Stimulated activated CD4-positive, alpha-beta T cell treated with anti-CD3 and anti-CD28 coated beads, Interleukin-2, amount 100 ng/mL, for 4 hours (primary cell): ENCODE measurements at regions not wholly inside any gene's neighbourhood (a gene's known extent, or its start where the extent isn't known, plus 50 kb on each side); places are given as distances from the start of the nearest gene placed in this dataset.

Source experiments
- DNase-seq: peaks from one replicate; pipeline ENCODE4 v3.0.0-alpha.2; 2020; ENCODE audit warnings: low read depth

GRCh38 chr6:133631421-133631820 is 257.5 kb upstream of the TCF21 start:
- no peak for DNase-seq

- no peak for DNase-seq
These were observed 256.7 kb upstream of the TCF21 start for GRCh38 chr6:133632206-133632605.

DNA sequence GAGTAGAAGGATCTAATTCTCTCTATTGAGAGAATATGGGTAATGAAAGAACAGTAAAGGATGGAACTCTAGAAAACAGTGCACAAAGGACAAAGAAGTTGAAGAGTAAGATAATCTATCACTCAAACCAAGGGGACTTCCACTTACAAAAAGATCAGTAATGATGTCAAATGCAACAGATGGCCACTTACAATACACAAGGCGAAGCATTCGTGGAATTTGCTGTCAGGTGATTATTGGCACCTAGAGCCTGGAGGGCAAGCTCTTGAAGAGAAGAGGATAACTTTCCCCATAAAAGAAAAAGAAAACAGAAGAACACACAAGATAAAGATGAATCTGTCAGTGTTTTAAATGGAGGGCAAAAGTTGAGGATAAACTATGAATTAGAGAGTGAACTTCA is 256.0 kb upstream of the TCF21 start:
- DNase-seq = no peak

DNA sequence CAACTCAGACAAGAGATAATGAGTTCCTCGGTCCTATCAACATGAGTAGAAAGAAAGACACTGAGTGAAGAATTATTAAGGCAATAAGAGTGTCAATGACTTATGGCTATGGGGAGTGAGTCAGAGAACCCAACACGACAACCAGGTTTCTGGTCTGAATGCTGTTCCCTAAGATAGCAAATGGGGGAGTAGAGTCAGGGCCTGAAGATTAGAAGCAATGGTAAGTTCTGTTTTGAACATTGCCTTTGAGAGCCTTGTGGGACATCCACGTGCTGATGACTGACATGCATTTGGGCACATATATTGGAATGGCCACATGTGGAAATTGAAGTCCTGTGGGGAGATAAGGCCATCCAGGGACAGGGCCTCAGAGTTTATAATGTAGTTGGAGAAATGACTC is 254.4 kb upstream of the TCF21 start:
- DNase-seq = no peak

GRCh38 chr6:133635447-133635846 is 253.5 kb upstream of the TCF21 start:
- DNase-seq = no peak

GRCh38 chr6:133637436-133637835 is 251.5 kb upstream of the TCF21 start:
- no peak for DNase-seq

DNA sequence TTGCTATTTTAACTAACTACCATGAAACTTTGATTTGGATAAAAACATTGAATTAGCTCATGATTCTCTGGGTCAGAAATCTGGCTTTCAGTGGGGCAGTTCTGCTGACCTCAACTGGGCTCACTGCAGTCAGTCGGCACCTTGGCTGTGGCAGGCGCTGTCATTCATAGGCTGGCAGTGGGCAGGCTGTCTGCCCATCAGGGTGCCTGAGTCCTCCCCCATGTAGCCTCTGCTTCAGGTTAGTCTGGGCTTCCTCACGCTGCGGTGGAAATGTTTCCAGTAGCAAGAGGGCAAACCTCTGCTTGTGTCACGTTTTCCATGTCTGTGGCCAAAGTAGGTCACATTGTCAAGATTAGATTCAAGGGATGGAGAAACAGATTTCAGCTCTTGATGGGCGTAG is 251.0 kb upstream of the TCF21 start:
- DNase-seq = no peak

GRCh38 chr6:133641104-133641503 is 247.8 kb upstream of the TCF21 start:
- DNase-seq = no peak

DNA sequence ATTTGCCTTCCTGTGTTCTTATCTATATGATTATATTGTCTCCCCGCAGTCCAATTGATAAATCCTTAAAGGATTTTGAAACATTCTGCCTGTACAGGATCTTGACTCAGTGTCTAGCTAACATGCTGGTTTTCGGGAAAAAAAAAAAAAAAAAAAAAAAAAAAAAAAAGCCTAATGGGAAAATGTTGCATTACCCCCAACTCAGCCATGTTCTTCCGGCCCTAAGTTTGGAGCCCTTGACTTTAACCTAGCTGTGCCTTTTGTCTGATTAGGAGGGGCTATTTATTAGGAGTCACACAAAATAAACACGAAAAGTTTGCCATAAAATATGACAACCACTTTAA is 244.4 kb upstream of the TCF21 start:
- DNase-seq = no peak

GRCh38 chr6:133644892-133645619 is 243.9 kb upstream of the TCF21 start:
- no peak for DNase-seq

DNA sequence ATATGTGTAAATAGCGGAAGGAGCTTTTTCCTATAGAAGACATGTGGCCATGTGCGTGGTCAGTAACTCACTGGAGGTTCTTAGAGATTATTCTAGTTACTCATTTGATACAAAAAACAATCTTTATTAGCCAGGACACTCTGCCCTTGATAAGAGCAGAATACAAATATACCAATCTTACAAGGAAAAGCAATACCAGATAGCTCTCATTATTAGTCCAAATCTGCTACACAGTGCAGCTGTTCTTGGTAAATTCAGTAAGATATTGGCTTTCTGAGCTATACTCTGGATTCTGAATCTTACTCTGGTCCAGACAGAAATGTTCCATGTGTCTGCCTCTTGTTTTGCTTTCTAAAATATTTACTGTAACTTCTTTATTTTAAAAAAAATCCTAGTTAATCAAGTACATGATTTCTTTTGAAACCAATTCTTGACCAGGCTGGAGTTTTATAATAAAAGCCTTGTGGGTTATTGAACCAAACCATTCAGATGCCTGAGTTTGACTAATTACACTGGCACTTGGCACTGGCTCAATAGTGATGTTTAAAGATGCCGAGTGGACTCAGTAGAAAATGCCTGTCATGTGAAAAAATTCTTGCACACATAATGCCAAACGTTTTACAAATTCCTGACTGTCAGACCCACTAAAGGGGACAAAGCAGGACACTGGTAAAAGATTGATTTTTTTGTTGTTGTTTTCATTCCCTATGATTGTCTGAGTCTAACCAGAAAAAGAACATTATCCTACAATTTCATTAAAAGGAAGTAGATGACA is 242.8 kb upstream of the TCF21 start:
- DNase-seq = no peak

GRCh38 chr6:133648581-133648980 is 240.3 kb upstream of the TCF21 start:
- DNase-seq = no peak

DNA sequence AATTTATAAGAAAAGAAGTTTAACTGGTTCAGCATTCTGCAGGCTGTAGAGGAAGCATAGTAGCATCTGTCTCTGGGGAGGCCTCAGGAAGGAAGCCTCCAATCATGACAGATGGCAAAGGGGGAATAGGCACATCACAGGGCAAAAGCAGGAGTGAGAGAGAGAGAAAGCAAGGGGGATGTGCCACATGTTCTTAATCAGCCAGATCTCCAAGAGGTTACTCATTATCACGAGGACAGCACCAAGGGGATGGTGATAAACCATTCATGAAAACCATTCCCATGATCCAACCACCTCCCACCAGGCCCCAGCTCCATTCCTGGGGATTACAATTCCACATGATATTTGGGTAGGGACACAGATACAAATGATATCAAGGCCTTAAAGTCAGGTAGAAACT is 217.5 kb upstream of the TCF21 start:
- no peak for DNase-seq

DNA sequence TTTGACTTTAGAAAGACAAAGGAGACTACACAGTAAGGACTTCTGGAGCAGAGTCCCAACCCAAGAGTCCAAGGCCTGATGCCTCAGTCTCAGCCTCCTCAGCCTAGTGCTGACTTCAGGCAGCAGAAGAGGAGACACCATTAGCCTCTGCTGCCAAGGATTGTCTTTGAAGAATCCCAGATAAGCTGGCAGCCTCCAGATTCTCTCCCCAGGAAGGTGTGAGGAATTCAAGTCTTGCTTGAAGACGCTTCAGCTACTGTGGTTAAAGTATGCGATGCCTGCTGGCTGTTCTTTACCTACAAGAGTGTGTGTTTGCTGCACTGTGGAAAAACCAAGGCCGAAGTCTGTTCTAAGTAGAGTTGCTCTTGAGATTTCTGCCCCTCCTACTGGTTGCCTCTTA is 215.9 kb upstream of the TCF21 start:
- no peak for DNase-seq

GRCh38 chr6:133674661-133675060 is 214.3 kb upstream of the TCF21 start:
- no peak for DNase-seq

GRCh38 chr6:133680994-133681393 is 207.9 kb upstream of the TCF21 start:
- DNase-seq = no peak

DNA sequence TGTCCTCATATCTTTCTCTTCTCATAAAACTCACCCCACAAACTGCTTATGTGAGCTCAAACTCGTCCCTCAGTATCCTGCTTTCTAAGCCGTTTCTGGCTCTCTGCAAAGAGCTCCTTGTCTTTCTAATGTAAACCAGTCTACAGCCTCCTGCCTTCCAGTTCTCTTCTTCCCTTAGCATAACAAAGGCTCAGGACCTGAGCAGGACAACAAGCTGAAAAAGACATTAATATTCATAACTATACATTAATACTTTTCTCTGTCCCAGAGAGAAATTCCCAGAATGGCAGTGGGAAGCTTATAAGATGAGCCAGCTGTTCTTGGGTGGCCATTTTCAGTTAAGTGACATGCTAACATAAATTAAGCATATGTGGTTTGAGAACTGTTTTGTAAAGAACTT is 207.0 kb upstream of the TCF21 start:
- no peak for DNase-seq

GRCh38 chr6:133682506-133683307 is 206.2 kb upstream of the TCF21 start:
- no peak for DNase-seq

- DNase-seq = no peak
These were observed 205.7 kb upstream of the TCF21 start for GRCh38 chr6:133683308-133683580.

DNA sequence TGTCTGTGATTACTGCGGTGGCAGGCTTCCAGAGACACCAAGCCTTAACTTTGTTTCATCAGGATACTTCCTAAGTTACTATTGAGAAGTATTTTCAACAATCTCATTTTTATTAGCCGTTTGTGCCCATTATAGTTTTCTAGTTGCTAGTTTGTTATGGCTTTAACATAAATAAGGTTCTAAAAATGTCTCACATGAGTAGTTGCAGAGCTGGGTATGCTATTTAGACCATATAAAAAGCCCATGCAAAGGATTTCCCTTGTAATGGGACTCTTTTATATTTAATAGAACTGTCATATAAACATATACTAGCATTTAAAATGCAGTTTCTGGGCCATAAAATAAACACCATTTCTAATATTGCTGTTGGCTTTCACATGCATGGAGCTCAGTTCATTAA is 205.3 kb upstream of the TCF21 start:
- no peak for DNase-seq

DNA sequence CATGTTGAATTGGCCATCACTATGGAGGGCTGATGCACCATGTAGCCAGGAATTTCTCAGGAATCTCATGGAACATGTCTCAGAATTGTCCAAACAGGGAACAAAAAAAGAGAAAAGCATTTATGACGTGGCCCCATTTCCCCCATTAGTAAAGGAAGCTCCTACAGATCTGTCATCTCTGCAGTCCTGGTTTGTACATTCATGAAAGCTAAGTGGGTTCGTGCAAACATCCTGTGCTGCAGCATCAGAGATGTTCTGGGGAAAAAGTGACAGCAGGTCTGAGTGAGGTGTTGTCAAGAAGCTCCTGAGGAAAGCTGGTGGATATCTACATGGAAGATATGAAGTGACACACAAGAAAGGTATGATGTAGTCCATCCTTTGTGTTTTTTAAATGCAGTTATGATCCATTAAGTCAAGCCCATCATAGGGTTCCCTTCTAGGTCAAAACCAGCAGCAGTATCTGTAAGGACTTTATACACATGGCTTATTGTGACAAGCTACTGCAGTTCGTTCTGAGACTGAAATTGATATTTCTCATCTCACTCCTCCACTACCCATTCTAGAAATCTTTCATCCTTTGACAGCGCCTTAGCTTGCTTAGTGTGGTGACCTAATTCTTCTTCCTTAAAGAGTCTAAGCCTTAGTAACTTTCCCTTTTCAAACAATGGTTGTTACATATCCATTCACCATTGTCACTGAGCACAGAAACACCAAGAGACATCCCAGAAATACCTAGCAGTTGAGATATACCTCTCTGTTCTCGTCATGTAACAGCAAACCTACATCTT is 200.0 kb upstream of the TCF21 start:
- no peak for DNase-seq

- no peak for DNase-seq
These were observed 199.1 kb upstream of the TCF21 start for GRCh38 chr6:133689863-133690262.

- DNase-seq = no peak
These were observed 195.3 kb upstream of the TCF21 start for GRCh38 chr6:133693565-133693964.
